Stimulated activated CD4-positive, alpha-beta T cell treated with anti-CD3 and anti-CD28 coated beads, Interleukin-15, amount 100 ng/mL, for 1 hour (primary cell): ENCODE measurements at regions not wholly inside any gene's neighbourhood (a gene's known extent, or its start where the extent isn't known, plus 50 kb on each side); places are given as distances from the start of the nearest gene placed in this dataset.
"Not testable (repeated sequence)": the region's sequence is repeated elsewhere in the genome, so short reads cannot be mapped to it uniquely, and the experiment has no call there.

Experiments used
- DNase-seq, 2 donors: peaks; one replicate each; pipeline ENCODE4 v3.0.0-alpha.2; 2020; ENCODE audit warnings: low read depth in 1 of 2, low spot score in 1 of 2

GRCh38 chr18:61624631-61625030, 268.2 kb downstream of the RNF152 start:
- not testable (repeated sequence) for DNase-seq

GRCh38 chr18:61619783-61620182, 273.0 kb downstream of the RNF152 start:
- no peak for DNase-seq

GRCh38 chr18:61618816-61619215, 274.0 kb downstream of the RNF152 start:
- no peak for DNase-seq

GRCh38 chr18:61616111-61616610, 276.6 kb downstream of the RNF152 start:
- DNase-seq = no peak

DNA sequence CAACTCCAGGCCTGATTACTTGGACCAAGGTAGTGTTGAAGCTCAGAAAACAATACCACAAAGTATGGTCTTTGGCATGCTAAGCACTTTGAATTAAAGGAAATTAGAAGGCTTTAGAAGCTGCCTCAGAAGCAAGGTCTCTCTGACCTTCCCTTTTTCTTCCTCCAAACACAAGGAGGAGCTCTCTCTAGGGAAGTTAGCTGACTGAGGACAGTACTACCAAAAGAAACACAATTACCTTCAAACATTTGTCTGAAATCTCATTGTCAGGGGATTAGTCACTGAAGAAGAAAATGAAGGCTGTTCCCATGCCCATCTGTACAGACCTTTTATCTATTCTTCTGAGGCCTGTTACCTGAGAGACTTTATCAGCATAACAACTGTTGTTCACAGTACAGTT, 279.3 kb downstream of the CDH20 start:
- DNase-seq = no peak

- DNase-seq = no peak
These were observed 275.9 kb downstream of the CDH20 start for GRCh38 chr18:61609131-61609530.

- DNase-seq = no peak
These were observed 275.1 kb downstream of the CDH20 start for GRCh38 chr18:61608316-61608715.

- no peak for DNase-seq
These were observed 274.6 kb downstream of the CDH20 start for GRCh38 chr18:61607867-61608266.

GRCh38 chr18:61606759-61607158, 273.5 kb downstream of the CDH20 start:
- no peak for DNase-seq

GRCh38 chr18:61606068-61606660, 272.9 kb downstream of the CDH20 start:
- no peak for DNase-seq

DNA sequence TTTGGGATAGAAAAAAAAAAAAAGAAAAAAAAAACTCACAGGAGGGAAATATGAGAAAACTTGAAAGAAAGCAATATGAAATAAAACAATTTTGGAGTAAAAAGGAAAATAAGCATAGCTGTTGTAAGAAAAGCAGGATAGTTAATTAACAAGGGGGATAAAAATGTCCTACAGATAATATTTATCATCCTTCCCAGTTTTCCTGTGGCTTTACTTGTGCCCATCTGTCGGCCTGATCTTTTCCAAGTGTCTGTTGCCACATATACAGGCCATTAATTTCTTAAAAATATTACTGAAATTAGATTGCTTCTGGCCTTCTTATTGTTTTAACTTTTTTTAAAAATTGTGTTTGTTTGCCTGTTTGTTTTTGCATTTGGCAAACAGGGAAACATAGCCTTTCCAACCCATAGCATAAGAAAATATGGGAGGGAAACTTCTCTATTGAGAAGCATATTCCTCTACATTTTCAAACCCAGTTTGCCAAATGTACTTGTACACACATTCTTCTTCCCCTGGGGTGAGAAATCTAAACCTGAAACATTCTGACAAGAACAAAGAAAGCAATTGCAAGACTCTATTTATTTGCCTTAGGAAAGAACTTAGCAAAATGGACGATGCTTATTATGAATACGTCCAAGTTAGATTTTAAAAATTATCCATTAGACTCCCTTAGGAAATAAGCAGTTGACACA, 272.3 kb downstream of the CDH20 start:
- DNase-seq = no peak
